ENCODE measurements at regions not wholly inside any gene's neighbourhood (a gene's known extent, or its start where the extent isn't known, plus 50 kb on each side); places are given as distances from the start of the nearest gene placed in this dataset.
"Not testable (repeated sequence)": the region's sequence is repeated elsewhere in the genome, so short reads cannot be mapped to it uniquely, and the experiment has no call there.

DNA sequence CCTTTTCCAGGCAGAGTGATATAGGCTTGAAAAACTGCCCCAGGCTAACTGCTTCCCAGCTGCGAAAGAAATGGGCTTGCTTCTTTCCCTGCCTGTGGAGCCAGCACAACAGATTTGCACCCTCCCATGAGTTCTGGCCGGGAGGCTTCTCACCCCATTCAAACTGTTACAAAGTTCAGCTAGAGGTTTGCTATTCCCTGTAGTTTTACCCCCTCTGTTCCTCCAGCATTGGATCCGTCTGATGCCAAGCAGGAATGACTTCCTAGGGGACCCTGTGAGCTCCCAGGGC is 87.6 kb upstream of the NDST4 start:
- Histone ChIP-seq H3K9me3 (peaks cover 19% of the 10 kb centered on the region), H3K27ac (no peak overlapping the region), H3K36me3 (no peaks in the 10 kb centered on the region), H3K9ac (no peak overlapping the region), H4K20me1 (no peaks in the 10 kb centered on the region), H3K4me3 (no peak overlapping the region), H3K4me1 (peaks cover 13% of the 10 kb centered on the region), H3K4me2 (no peak overlapping the region), H3K27me3 (no peaks in the 10 kb centered on the region)
- TF ChIP-seq Cebpa-rat (IDR thresholded peaks at IDR 0.05): no peak

GRCh38 chr4:115200201-115201041 is 87.0 kb upstream of the NDST4 start:
- not testable (repeated sequence) for H3K27ac ChIP-seq, H3K4me3 ChIP-seq, H3K36me3 ChIP-seq, H4K20me1 ChIP-seq, H3K9ac ChIP-seq, H3K27me3 ChIP-seq, H3K4me2 ChIP-seq
- Histone ChIP-seq H3K4me1 (peaks cover 13% of the 10 kb centered on the region), H3K9me3 (peaks cover 19% of the 10 kb centered on the region)

GRCh38 chr4:115194612-115195011 is 81.2 kb upstream of the NDST4 start:
- not testable (repeated sequence) for H3K36me3 ChIP-seq, H3K27ac ChIP-seq, H4K20me1 ChIP-seq, H3K4me3 ChIP-seq, H3K4me2 ChIP-seq, H3K9ac ChIP-seq, H3K9me3 ChIP-seq, H3K27me3 ChIP-seq, H3K4me1 ChIP-seq

DNA sequence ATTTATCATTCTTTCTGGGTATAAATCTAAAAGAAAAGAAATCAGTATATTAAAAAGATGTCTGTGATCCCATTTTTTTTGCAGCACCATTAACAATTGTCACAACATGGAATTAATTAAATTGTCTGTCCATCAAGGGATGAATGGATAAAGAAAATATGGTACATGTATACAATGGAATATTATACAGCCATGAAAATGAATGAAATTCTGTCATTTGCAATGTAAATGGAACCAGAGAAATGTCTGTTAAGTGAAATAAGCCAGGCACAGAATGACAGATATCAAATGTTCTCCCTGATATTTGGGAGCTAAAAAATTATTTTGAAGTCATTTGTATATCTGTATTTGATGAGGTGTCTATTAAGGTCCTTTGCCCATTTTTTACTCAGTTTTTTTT is 77.1 kb upstream of the NDST4 start:
- TF ChIP-seq Cebpa-rat (IDR thresholded peaks at IDR 0.05): no peak
- no peaks in the 10 kb centered on the region for H3K36me3 ChIP-seq
- no peak overlapping the region for H3K4me3 ChIP-seq
- H3K4me2 ChIP-seq: no peak overlapping the region
- H4K20me1 ChIP-seq: no peaks in the 10 kb centered on the region
- no peaks in the 10 kb centered on the region for H3K4me1 ChIP-seq
- no peak overlapping the region for H3K27ac ChIP-seq
- H3K9ac ChIP-seq: no peak overlapping the region
- H3K27me3 ChIP-seq: no peaks in the 10 kb centered on the region
- H3K9me3 ChIP-seq: no peaks in the 10 kb centered on the region

DNA sequence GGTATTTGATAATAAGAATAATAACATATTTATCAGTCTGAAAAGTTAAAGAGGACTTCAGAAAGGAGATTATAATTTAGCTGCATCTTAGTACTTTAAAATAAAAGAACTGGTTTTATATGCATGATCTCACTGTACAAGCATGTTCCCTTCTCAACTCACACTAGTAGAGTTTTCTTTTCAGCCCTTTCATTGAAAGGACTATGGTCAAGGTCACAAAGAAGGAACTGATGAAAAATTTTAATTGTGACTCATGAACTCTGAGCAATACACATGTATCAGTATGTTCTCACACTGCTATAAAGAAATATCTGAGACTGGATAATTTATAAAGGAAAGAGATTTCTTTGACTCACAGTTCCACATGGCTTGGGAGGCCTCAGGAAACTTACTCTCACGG is 73.7 kb upstream of the NDST4 start:
- no peaks in the 10 kb centered on the region for H3K36me3 ChIP-seq
- no peaks in the 10 kb centered on the region for H4K20me1 ChIP-seq
- no peaks in the 10 kb centered on the region for H3K4me1 ChIP-seq
- H3K9ac ChIP-seq: no peak overlapping the region
- no peaks in the 10 kb centered on the region for H3K9me3 ChIP-seq
- H3K27ac ChIP-seq: no peak overlapping the region
- no peak for TF ChIP-seq Cebpa-rat (IDR thresholded peaks at IDR 0.05)
- H3K4me3 ChIP-seq: no peak overlapping the region
- H3K27me3 ChIP-seq: no peaks in the 10 kb centered on the region
- H3K4me2 ChIP-seq: no peak overlapping the region

- not testable (repeated sequence) for H3K4me3 ChIP-seq, H3K27ac ChIP-seq, H3K36me3 ChIP-seq, H3K4me1 ChIP-seq, H4K20me1 ChIP-seq, H3K4me2 ChIP-seq, H3K27me3 ChIP-seq, H3K9me3 ChIP-seq, H3K9ac ChIP-seq
Observed at GRCh38 chr4:115179438-115180062, 66.1 kb upstream of the NDST4 start.

DNA sequence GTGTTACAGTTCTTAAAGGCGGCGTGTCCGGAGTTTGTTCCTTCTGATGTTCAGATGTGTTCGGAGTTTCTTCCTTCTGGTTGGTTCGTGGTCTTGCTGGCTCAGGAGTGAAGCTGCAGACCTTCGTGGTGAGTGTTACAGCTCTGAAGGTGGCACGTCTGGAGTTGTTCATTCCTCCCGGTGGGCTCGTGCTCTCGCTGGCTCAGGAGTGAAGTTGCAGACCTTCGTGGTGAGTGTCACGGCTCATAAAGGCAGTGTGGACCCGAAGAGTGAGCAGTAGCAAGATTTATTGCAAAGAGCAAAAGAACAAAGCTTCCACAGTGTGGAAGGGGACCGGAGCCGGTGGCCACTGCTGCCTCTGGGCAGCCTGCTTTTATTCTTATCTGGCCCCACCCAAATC is 65.3 kb upstream of the NDST4 start:
- H3K27ac ChIP-seq, H3K9me3 ChIP-seq, H3K4me1 ChIP-seq: not testable (repeated sequence)

GRCh38 chr4:115171220-115171619 is 57.8 kb upstream of the NDST4 start:
- Histone ChIP-seq H3K4me3 (no peak overlapping the region), H3K9ac (no peak overlapping the region), H3K4me2 (no peak overlapping the region), H3K36me3 (no peaks in the 10 kb centered on the region), H4K20me1 (no peaks in the 10 kb centered on the region), H3K27me3 (no peaks in the 10 kb centered on the region), H3K4me1 (no peaks in the 10 kb centered on the region), H3K9me3 (no peaks in the 10 kb centered on the region), H3K27ac (no peak overlapping the region)
- TF ChIP-seq Cebpa-rat (IDR thresholded peaks at IDR 0.05): no peak

More for the DNA sequence above, 65.3 kb upstream of the NDST4 start:
- H4K20me1 ChIP-seq, H3K27me3 ChIP-seq, H3K4me2 ChIP-seq, H3K9ac ChIP-seq, H3K36me3 ChIP-seq, H3K4me3 ChIP-seq: not testable (repeated sequence)

GRCh38 chr4:115165503-115165902 is 52.1 kb upstream of the NDST4 start:
- Histone ChIP-seq H3K4me2 (no peak overlapping the region), H4K20me1 (no peaks in the 10 kb centered on the region), H3K9me3 (no peaks in the 10 kb centered on the region), H3K27me3 (no peaks in the 10 kb centered on the region), H3K4me1 (no peaks in the 10 kb centered on the region), H3K9ac (no peak overlapping the region), H3K36me3 (no peaks in the 10 kb centered on the region), H3K27ac (no peak overlapping the region), H3K4me3 (no peak overlapping the region)
- TF ChIP-seq Cebpa-rat (IDR thresholded peaks at IDR 0.05): no peak

All from BLaER1 (cell line).